Anterior cingulate cortex (tissue), 58 donors: ENCODE measurements at regions not wholly inside any gene's neighbourhood (a gene's known extent, or its start where the extent isn't known, plus 50 kb on each side); places are given as distances from the start of the nearest gene placed in this dataset.

Experiments
- DNase-seq, 58 donors: peaks; one replicate each; lab custom pipeline; 2025; lab: John Stamatoyannopoulos, UW

DNA sequence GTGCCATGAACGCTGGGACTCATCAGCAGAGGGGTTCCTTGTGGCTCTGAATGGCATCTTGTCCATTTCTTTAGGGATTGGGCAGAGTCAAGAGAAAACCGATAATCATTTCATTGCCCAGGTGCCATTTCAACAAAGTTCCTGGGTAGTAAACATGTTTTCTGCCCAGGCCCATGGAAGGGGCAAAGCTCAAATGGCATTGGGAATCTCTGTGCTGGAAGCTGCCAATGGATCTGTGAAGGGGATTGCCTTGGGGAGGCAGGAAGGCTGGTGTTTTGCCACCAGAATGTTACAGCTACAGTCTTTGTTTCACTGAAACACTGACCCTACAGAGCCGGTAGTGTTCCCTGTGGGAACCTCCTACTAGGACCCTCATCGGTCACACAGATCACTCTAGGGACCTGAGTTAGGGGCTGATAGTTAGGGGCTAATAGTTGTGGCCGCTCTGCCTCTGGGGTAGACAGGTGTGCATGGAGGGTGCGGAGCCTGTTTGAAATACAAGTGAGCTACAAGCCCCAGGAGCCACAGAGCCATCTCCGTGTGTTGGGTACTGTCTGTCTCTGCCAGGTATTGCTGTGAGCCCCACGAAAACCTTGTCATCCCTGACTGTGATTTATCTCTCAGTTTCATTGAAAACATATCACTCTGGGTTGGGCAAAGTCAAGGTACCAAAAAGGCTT, 224.4 kb upstream of the COPS8 start:
- DNase-seq, result no peak

DNA sequence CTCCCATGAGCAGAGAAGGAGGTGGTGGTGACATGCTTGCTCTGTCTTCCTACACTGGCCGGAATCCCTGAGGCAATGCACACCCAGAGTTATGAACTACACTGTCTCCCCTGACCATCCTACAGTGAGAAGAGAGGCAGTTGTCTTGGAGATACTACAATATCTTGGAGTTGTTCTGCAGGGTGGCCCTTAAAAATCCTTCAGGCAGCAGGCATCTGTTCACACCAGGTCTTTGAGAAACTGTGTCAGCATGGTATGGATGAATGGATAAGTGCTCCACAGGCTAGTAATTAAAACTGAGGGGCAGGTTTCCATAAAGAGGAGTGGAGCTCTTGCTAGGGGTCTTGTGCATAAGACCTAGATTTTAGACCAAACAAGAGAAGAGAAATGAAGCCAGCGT, 223.7 kb upstream of the COPS8 start:
- DNase-seq, result no peak

DNA sequence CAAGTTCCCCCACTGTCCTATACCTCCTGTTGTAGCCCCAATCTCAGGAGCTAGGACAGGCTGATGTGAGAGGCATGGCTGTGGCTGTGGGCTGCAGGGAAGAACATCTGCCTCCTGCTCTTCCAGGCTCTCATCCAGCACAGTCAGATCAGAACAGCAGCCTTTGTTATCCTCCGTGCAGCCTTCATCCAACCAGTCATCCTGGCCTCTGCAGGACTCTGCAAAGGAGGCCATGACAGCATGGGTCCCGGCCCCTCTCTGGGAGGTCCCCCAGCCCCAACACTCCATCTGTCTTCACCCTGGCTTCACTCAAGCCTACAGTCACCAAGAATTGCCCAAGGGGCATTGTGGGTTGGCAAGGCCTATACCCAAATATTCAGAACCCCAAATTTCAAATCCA, 223.2 kb upstream of the COPS8 start:
- no peak for DNase-seq

DNA sequence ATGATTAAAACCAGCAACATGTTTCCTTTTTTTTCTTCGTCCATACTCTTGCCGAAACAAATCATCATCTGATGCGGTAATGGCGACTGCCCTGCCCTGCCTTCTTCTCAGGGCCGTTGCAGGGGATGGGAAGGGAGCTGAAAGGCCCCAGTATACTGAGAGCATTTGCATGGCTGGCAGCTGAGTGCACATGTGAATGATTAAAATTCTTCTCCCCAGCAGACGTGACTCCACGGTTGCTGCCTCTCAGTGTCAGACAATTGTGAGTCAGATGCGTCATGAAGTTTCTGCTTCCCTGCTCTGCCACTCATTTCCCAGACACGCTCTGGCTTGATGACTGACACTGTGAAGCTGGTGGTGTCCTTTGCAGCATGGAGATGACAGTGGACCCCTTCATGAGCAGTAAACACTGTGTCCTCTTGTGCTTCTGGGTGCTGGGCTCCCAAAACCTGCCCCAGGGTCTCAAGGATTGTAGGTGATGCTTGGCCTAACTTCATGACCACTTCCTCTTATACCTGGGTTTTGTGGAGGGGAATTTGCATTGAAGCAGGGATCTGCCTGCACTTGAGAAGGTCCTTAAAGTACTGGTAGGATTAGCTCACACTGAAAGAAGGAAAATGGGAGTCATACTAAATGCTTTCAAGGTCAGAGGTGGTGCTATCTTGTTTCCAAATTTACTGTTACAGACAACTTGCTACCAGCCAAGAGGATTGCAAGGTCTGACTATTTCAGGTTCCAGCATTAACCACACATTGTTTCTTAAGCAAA, 222.5 kb upstream of the COPS8 start:
- DNase-seq, result peak in 1 of 58 donors; percentile 15

DNA sequence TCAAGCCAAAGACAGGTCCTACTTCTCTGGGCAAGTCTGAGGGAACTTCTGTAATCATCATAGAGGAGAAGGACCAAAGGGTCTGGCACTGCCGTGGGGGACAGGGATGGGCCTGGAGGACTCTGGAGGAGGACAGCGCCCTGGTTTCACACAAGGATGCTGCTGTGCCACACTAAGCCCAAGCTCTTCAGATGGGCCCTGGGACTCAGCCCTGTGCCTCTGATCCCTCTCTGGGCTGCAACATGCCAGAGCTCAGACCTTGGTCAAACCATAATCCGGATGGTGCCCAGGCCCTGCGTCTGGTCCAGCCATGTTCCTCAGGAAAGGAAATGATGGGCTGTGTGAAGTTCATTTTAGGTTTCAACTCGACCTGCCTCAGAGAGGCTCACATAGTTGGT, 222.0 kb upstream of the COPS8 start:
- DNase-seq, result no peak

DNA sequence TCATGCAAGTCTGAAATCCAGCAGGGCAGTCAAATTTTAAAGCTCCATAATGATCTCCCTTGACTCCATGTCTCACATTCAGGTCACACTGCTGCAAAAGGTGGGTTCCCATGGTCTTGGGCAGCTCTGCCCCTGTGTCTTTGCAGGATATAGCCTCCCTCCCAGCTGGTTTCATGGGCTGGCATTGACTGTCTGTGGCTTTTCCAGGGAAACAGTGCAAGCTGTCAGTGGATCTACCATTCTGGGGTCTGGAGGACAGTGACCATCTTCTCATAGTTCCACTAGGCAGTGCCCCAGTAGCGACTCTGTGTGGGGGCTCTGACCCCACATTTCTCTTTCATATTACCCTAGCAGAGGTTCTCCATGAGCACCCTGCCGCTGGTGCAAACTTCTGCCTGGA, 220.6 kb upstream of the COPS8 start:
- DNase-seq, result no peak

DNA sequence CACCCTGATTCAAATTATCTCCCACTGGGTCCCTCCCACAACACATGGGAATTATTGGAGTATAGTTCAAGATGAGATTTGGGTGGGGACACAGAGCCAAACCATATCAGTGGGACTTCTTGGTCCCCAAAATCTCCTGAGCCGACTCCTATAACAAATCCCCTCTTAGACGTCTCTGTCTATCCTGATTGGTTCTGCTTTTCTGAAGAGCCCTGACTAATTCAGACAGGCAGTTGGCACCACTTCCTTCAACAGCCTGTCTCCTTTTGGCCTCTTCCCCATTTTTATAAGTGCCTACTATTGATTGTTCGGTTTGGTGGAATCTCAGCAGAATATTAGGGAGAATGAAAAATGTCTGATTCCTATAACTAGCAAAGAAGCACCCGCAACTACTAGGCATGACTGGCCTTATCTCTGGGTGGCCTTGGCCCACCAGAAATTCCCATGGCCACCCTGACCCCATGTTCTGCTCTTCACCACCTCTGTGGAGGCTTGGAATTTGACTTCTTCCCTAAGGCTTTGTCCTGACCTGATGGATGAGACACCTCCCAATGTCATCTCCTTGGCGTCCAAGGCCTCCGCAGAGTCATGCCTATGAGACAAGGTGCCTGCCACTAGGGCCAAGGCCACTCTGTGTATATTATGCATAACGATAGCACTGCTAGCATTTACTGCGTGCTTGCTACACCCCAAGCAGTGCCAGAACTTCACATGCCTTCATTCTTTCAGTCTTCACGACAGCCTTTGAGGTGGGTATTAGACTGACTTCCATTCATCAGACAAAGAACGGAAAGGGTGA, 218.9 kb upstream of the COPS8 start:
- DNase-seq, result no peak

DNA sequence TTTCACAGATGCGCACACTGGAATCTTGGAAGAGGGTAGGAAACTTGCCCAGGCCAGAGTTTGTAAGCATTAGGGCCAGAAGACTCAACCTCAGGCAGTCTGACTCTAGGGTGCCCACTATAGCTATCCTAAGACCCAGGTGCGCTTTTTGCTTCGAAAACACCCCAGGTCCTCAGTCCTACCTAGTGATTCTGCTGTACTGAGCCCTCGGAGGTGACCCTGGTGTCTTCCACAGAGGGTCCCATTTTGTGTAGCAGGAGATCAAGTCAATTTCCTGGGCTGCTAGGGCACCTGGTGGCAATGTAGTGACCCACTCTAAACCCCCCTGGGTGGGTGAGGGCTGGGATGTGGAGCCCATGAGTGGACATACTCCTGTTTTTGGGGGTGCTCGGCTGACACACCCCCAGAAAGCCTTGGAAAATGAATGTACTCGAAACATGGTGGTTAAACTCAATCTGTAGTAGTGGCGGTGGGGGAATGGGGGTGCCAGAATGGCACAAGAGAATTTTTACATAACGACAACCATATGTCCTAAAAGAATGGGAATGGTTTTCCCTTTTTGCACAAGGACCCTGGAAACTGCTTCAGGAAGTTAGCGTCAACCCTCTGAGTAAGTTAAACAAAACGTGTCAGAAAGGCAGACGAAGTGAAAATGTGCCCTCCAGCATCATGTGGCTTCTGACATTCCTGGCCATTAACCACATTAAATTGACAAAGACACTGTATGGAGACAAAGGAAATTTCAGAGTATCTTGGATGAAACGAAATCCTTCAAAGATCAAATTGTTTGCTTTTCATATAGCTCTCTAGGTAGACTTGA, 218.0 kb upstream of the COPS8 start:
- no peak for DNase-seq

DNA sequence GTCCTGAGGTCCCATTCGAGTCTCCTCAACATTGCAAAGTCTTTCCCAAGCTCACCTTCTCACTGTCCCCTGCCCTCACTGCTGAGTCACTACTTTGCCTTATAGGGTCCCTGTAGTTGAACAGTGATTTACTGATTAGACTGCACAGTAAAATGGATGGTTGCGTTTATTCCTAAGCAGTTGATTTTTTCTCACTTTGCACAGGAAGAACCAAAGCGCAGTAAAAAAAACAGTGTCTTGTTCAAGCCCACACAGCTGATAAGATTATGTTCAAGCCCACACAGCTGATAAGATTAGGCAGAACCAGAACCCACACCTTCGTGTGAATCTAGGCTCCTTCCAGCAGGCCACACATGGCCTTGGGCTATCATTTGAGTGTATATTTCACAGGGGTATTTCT, 215.3 kb upstream of the COPS8 start:
- DNase-seq, result no peak

DNA sequence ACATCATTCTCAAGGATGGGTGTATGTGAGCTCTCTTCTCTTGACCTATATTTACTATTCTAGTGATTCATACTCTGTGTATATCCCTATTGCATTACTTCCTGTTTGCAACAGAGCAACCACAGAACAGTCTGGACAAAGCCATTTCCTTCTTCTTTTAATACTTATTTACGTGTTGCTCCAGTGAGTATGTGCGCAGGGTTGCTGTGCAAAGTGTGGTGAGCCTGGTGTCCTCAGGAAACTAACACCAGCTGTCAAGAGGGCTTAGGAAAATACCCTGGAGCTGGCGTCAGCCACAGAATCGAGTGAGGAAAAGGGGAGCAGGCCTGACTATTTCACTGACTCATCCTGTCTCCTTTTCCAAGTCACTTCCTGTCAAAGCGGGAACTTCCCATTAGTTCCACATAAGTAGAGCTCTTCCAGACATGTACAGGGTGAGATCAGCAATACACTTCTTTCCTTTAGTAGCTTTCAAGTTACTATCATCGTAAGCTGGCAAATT, 214.1 kb upstream of the COPS8 start:
- peak in 6 of 58 donors; percentile 5 to 33 (median 12) for DNase-seq

DNA sequence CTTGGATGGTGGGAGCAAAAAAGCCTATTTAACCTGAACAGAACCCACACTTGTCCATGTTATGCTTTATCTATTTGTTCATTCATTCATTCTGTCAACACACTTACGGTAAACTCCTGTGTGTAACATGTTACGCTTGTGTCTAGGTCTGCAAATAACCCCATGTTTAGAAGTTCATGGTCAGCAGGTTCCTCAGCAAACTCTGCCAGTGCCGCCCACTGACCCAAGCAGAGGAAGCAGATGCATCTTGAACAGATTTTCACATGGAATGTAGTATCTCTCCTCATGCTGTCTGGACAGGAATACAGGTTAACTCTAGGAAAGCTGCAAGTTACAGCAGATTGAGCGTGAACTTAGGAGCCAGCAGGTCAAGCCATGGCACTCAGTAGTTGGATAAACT, 213.7 kb upstream of the COPS8 start:
- no peak for DNase-seq

DNA sequence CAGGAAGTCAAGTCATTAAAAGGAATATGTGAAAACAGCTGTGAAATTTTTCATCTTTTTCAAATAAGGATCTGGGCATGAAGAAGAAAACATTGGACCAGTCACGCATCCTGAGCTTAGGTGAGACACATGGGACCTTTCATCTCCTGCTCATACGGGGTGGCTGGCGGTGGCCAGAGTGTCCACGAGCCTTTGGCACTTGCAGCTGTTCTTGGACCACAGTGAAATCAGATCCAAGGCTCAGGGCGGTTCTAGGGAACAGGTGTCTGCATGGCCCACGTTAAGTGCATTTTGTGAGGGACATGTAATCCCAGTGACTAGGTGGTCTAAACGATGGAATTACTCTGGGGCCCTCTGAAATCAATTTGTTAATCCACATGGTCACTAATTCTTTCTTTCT, 212.7 kb upstream of the COPS8 start:
- DNase-seq, result no peak

DNA sequence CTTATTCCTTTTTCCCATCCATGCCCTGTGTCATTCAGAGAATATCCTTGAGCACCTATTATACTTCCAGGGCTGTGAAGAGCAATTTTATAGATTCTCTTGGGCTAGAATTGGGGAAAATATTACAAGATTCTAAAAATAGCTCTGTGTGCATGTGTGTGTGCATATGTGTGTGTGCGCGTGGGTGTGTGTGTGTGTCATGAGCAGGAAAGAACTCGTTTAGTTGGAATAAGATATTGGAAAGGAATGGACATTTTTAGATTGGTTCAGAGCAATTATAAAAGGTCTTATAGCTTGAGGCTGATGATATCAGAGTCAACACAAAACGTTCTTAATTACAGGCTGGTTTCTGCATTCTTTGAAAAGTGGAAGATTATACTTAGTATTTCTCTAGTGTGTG, 212.1 kb upstream of the COPS8 start:
- no peak for DNase-seq

DNA sequence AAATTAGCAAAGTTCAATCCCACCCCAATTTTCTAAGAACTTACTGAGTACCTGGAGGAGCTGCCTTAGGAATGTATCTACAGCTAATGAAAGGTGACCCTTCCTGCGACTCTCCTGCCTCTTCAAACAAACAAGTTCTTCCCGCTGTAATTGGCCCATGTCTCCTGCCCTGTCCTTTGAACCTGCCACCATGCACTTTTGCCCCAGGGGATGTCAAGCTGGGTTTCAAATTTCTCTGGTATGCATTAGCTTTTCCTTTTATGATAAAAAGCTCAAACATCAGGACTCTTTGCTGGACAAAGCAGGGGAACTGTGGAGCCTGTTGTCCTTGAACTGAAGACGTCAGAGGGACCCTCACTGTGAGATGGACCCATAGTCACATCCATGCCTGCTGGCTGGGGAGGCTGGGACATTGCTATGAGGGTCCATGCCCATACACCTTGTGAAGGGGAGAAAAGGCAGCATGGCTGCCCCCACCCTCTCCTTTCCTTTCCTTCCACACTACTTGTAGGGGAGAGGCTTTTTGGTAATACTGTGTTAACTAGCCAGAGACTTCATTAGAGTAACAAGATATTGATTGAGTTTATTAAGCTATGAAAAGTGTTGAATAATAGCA, 210.7 kb upstream of the COPS8 start:
- no peak for DNase-seq

DNA sequence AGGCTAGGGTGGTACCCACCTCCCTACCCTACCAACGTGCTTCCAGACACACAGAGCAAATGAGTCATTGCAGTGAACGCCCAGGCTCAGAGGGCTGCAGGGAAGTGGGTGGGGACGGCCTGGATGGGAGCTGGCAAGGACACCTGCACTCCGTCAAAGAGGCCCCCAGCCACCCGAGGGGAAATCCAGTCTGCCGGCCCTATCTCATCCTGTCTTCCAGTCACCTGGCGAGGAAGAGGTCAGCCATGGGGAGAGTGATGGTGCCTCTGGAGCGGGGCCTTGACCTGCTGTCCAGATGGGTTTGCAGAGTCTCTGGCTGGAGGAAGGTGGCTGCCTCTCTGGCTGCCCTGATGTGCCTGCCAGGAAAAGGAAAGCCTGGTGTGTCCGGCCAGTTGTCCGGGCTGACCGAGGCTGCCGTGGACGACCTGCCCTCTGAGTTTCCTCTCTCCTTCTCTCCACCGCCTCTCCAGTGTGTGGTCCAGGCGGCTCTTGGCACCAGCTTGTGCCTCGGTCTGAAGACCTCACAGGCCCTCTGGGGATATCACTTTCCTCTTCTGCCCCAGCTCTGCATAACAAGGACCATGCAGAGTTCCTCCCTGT, 209.7 kb upstream of the COPS8 start:
- DNase-seq, result no peak

DNA sequence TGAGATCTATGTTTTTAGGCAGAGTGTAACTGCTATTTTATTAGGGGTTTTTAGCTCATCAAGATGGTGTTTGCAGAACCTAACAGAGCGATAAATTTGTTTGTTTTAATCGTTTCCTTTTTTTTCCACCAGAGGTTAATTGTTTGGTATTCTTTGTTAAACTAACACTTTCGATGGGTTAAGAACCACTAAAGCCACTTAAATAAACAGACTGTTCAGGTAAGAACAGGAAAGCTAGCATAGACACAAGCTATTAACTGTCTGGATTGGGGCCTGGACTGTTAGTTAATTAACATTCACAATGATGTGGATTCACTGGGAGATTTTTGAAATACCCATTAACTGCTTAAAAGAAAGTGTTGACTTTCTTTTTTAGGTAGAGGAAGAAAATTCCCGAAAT, 209.0 kb upstream of the COPS8 start:
- DNase-seq, result no peak

DNA sequence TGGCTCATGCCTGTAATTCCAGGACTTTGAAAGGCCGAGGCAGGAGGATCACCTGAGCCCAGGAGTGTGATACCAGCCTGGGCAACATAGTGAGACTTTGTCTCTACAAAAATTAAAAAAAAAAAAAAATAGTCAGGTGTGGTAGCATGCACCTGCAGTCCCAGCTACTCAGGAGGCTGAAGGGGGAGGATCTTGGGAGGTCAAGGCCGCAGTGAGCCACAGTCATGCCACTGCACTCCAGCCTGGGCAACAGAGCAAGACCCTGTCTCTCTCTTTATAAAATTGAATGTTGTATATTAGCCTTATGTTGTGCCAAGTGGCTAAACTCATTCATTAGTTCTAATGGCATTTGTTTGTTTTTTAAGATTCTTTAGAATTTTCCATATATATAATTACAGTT, 207.7 kb upstream of the COPS8 start:
- no peak for DNase-seq

DNA sequence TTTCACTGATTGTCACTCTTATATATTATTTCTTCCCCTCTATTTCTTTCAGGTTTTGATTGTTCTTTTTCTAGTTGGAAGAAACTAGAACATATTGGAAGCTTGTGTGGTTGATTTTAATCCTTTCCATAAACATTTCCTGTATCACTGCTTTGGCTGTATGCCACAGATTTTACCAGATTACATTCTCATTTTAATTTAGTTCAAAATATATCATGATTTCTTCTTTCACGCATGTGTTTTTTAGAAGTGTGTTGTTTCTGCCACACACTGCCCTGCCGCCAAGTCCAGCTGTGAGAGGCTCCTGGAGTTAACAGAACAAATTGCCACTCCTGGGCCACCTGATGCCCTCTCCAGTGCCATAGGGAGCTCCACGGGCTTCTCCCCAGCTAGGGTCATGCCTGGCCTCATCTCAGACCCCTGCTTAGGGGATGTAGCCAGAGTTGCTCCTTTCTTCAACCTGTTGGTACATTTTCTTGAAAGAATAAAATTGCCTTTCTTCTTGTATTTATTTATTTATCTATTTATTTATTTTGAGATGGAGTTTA, 206.2 kb upstream of the COPS8 start:
- no peak for DNase-seq

DNA sequence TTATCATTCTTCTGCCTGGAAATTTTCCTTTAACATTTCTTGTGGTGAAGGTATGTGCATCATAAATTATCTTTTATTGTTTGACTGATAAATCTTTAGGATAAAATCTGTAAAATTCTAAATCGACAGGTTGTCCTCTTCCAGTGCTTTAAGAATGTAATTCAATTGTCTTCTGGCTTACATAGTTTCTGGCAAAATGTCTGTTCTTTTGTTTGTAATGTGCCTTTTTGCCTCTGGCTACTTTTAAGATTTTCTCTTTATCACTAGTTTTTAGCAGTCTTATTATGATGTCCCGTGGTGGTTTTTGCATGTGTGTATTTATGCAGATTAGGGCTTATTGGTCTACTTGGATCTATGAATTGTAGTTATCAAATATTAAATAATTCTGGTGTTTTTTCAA, 203.6 kb upstream of the COPS8 start:
- DNase-seq, result no peak
